WI38 (cell line): ENCODE measurements at regions not wholly inside any gene's neighbourhood (a gene's known extent, or its start where the extent isn't known, plus 50 kb on each side); places are given as distances from the start of the nearest gene placed in this dataset.

Experiments used
- H3K4me3 ChIP-seq: 2 replicates; pipeline ENCODE4 v1.5.1; 2011; ENCODE audit warnings: low read depth, mild to moderate bottlenecking, control low read depth, low read length
- CTCF ChIP-seq: IDR thresholded peaks from 2 replicates; pipeline ENCODE4 v1.5.1; 2012; ENCODE audit warnings: low read depth, mild to moderate bottlenecking, control low read depth, low read length

- no peak overlapping the region for H3K4me3 ChIP-seq
Observed at GRCh38 chr17:71821511-71821910, 299.3 kb upstream of the SOX9 start.

GRCh38 chr17:71824671-71825070, 296.1 kb upstream of the SOX9 start:
- no peak for TF ChIP-seq CTCF
- H3K4me3 ChIP-seq: no peak overlapping the region

More at GRCh38 chr17:71821511-71821910, 299.3 kb upstream of the SOX9 start:
- TF ChIP-seq CTCF: no peak

GRCh38 chr17:71825687-71826086, 295.1 kb upstream of the SOX9 start:
- H3K4me3 ChIP-seq: no peak overlapping the region
- TF ChIP-seq CTCF: no peak

GRCh38 chr17:71828182-71828596, 292.6 kb upstream of the SOX9 start:
- no peak overlapping the region for H3K4me3 ChIP-seq
- no peak for TF ChIP-seq CTCF

GRCh38 chr17:71830866-71831265, 290.0 kb upstream of the SOX9 start:
- H3K4me3 ChIP-seq: no peak overlapping the region
- TF ChIP-seq CTCF: no peak

- H3K4me3 ChIP-seq: no peak overlapping the region
- no peak for TF ChIP-seq CTCF
Observed at GRCh38 chr17:71842986-71843385, 277.8 kb upstream of the SOX9 start.

- H3K4me3 ChIP-seq: no peak overlapping the region
- TF ChIP-seq CTCF: no peak
Observed at GRCh38 chr17:71845337-71845736, 275.5 kb upstream of the SOX9 start.
